ENCODE measurements at regions not wholly inside any gene's neighbourhood (a gene's known extent, or its start where the extent isn't known, plus 50 kb on each side); places are given as distances from the start of the nearest gene placed in this dataset.
A peak's percentile ranks its signal among the peaks of the same experiment; 100 is the strongest.

DNA sequence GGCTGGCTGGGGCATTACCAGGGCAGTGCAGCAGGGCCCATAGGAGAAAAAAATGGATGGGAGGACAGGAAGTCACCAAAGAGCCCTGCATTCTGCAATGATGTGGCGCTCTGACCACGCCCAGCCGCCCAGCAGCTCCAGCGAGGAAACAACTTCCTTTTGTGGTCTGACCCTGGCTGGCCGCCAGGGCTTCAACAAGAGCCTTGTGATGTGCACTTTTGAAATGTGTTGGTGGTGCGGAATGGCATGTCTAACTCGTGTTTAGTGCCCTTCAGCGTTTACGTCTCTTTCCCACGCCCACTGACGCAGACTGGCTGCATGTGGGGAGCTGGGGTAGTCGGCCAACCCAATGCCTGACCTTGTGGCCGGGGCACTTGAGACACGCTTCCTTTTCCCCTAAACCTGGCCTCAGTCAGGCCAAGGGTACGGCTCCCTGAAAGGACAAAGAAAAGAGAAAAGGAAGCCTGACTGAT is 81.9 kb upstream of the CTNNB1 start:
- TF ChIP-seq, protein P1, sequence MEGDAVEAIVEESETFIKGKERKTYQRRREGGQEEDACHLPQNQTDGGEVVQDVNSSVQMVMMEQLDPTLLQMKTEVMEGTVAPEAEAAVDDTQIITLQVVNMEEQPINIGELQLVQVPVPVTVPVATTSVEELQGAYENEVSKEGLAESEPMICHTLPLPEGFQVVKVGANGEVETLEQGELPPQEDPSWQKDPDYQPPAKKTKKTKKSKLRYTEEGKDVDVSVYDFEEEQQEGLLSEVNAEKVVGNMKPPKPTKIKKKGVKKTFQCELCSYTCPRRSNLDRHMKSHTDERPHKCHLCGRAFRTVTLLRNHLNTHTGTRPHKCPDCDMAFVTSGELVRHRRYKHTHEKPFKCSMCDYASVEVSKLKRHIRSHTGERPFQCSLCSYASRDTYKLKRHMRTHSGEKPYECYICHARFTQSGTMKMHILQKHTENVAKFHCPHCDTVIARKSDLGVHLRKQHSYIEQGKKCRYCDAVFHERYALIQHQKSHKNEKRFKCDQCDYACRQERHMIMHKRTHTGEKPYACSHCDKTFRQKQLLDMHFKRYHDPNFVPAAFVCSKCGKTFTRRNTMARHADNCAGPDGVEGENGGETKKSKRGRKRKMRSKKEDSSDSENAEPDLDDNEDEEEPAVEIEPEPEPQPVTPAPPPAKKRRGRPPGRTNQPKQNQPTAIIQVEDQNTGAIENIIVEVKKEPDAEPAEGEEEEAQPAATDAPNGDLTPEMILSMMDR (IDR thresholded peaks at IDR 0.05; ENCODE audit: unreplicated experiment): no peak
- no peak for DNase-seq (ENCODE audit: low spot score in 2 of 2, unreplicated experiment in 2 of 2)
- Mint-ChIP-seq H3K27me3 (ENCODE audit: low read depth) (no peaks in the 10 kb centered on the region), H3K4me1 (peaks cover 15% of the 10 kb centered on the region), H3K4me3 (no peak overlapping the region), H3K9me3 (no peaks in the 10 kb centered on the region), H3K27ac (no peak overlapping the region), H3K36me3 (no peaks in the 10 kb centered on the region)

DNA sequence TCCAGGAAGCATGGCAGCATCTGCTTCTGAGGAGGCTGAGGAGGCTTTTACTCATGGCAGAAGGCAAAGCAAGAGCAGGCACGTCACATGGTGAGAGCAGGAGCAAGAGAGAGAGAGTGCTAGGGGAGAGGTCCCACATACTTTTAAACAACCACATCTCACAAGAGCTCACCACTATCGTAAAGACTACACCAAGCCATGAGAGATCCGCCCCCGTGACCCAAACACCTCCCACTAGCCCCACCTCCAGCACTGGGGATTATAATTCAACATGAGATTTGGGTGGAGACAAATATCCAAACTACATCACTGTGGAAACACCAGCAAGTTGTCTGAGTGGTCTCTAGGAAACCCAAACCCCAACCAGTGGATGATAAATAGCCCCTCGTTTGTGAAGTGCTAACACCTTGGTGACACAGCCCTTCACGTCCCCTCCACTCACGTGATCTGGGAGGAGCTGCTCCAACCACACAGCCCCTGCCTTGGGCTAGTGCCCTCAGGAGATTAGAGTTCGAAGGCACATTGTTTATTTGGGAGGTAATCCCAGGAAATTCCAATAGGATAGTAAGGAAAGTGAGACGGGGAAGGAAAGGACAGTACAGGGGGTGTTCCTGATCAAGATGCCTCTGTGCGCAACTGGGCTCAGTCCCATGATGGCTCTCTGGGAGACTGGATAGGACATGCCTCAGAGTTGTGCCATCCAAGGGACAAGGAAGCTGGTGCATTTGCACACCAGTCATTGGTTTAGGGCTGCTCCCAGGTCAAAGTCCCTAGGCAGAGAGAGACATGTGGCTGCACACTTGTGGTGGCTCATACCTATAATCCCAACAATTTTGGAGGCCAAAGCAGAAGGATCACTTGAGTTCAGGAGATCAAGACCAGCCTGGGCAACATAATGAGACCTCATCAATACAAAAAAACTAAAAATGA is 80.6 kb upstream of the CTNNB1 start:
- H3K4me1 Mint-ChIP-seq: peaks cover 15% of the 10 kb centered on the region
- H3K27me3 Mint-ChIP-seq (ENCODE audit: low read depth): no peaks in the 10 kb centered on the region
- no peak overlapping the region for H3K27ac Mint-ChIP-seq
- H3K4me3 Mint-ChIP-seq: no peak overlapping the region
- H3K36me3 Mint-ChIP-seq: no peaks in the 10 kb centered on the region
- TF ChIP-seq, protein P1 (IDR thresholded peaks at IDR 0.05; ENCODE audit: unreplicated experiment): no peak
- DNase-seq (ENCODE audit: low spot score in 2 of 2, unreplicated experiment in 2 of 2): no peak
- H3K9me3 Mint-ChIP-seq: no peaks in the 10 kb centered on the region

DNA sequence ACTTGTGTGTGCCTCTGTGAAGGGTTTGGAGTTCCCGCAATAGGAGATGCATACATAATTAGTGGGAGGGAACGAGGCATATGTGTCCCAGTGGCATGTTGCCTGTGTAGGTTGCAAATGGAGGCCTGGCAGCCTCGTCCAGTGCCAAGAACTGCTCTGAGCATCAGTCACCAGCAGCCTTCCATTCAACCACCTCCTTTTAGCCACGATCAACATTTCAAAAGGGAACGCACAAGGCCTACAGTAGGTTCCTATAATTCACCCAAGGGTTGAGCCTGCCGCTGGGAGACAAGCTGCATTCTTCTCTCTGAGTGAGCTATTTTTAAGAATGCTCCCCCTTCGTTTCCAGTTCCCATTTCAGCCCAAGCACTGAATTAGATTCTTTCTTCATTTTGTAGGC is 78.8 kb upstream of the CTNNB1 start:
- H3K27me3 Mint-ChIP-seq (ENCODE audit: low read depth): no peaks in the 10 kb centered on the region
- H3K9me3 Mint-ChIP-seq: peaks cover 4% of the 10 kb centered on the region
- H3K4me3 Mint-ChIP-seq: no peak overlapping the region
- peaks cover under 1% of the 10 kb centered on the region for H3K36me3 Mint-ChIP-seq
- TF ChIP-seq, protein P1 (IDR thresholded peaks at IDR 0.05; ENCODE audit: unreplicated experiment): no peak
- no peak for DNase-seq (ENCODE audit: low spot score in 2 of 2, unreplicated experiment in 2 of 2)
- H3K4me1 Mint-ChIP-seq: peaks cover 15% of the 10 kb centered on the region
- H3K27ac Mint-ChIP-seq: peak overlapping the region; percentile 21

DNA sequence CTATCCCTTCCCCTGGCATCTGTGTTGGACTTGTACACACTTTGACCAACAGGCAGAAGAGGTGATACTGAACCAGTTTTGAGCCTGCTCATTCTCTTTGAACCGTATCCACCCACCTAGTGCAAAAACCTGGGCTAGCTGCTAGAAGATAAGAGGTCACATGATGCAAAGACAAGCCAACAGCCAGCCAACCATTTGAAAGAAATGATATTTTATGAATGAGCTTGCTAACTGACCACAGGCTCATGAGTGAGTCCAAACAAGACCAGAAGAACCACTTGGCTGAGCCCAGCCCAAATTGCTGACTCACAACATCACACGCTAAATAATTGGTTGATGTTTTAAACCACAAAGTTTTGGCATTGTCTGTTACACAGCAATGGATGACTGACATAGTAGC is 74.0 kb upstream of the CTNNB1 start:
- H3K36me3 Mint-ChIP-seq: peaks cover 11% of the 10 kb centered on the region
- no peak overlapping the region for H3K4me3 Mint-ChIP-seq
- no peak overlapping the region for H3K27ac Mint-ChIP-seq
- TF ChIP-seq, protein P1 (IDR thresholded peaks at IDR 0.05; ENCODE audit: unreplicated experiment): no peak
- no peak for DNase-seq (ENCODE audit: low spot score in 2 of 2, unreplicated experiment in 2 of 2)
- H3K4me1 Mint-ChIP-seq: peaks cover 4% of the 10 kb centered on the region
- H3K27me3 Mint-ChIP-seq (ENCODE audit: low read depth): no peaks in the 10 kb centered on the region
- H3K9me3 Mint-ChIP-seq: peaks cover 30% of the 10 kb centered on the region

DNA sequence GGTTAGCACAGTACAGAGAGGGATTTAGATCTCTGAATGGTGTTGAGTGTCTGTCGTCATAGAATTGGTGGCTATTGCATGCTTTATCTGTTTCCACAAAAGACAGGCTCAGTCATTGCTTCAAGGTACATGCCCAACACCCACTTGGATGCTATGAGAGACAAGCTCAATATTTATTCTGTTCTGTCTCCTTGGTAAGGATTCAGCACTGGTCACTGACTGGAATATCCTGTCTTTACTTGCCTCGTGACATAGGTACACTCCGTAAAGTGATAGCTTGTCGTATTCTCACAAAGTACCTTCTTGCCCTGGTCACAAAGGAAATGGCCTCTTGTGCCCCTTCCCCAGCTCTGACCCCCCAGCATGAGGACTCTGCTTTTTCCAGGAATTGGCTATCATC is 72.8 kb upstream of the CTNNB1 start:
- no peaks in the 10 kb centered on the region for H3K4me1 Mint-ChIP-seq
- TF ChIP-seq, protein P1 (IDR thresholded peaks at IDR 0.05; ENCODE audit: unreplicated experiment): no peak
- no peak for DNase-seq (ENCODE audit: low spot score in 2 of 2, unreplicated experiment in 2 of 2)
- H3K36me3 Mint-ChIP-seq: peaks cover 12% of the 10 kb centered on the region
- H3K27me3 Mint-ChIP-seq (ENCODE audit: low read depth): no peaks in the 10 kb centered on the region
- no peak overlapping the region for H3K27ac Mint-ChIP-seq
- peaks cover 42% of the 10 kb centered on the region for H3K9me3 Mint-ChIP-seq
- H3K4me3 Mint-ChIP-seq: no peak overlapping the region
